ENCODE measurements at regions not wholly inside any gene's neighbourhood (a gene's known extent, or its start where the extent isn't known, plus 50 kb on each side); places are given as distances from the start of the nearest gene placed in this dataset.

DNA sequence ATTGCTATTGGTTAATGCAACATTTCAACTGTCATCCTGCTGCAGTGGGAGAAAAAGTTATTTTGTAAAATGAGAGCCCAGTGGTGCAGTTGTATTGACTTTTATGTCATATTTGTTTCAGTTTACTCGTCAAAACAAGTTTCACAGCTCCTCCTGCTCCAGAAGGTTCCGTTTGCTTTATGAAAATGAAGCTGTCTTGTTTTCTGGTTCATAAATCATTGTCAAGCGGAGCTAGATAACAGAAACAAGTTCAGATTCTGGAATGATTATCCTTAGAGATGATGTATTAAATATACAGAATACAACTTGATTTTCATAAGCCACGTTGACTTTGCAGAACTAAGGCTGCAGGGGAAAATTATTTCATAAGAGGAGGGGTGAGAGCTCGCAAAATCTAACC, 970.5 kb upstream of the NR2F2 start:
- DNase-seq = no peak

GRCh38 chr15:95362306-95362705, 968.2 kb upstream of the NR2F2 start:
- no peak for DNase-seq

DNA sequence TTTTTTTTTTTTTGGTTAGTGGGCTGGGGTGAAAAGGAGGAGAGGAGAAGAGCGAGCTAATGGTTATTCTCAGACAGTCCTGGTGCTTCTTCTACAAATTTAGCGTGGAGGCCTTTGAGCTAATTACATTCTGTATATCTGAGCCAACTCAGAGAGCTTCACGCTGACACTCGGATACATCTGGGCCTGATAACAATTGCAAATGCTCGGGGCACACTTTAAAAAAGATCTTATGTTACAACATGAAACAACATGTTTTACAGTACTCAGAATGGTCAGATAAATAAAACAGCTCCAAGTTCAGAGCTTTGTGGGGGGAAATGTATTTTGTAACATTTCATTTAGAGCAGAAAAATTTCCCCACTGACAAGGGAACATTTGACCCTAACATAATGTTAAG, 966.9 kb upstream of the NR2F2 start:
- DNase-seq = no peak

GRCh38 chr15:95365511-95366107, 964.9 kb upstream of the NR2F2 start:
- no peak for DNase-seq

DNA sequence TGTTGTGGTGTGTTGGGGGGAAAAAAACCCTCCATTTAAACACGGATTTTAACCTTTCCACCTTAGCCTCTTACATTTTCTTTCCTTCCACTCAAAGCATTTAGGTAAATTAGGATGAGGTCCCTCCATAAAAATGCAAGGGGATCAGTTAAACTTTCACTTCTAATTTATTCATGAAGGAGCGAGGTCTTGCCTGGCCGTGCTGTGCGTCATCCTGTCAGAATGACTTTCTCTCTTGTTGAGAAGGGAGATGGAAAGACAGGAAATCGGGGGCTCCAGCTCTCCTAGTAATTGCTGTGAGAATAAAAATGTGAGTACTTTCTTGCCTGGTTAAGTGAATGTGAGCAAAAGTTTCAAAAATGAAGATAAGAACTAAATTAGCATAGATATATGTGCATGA, 962.3 kb upstream of the NR2F2 start:
- no peak for DNase-seq

- DNase-seq = no peak
Measured at GRCh38 chr15:95368755-95369601, 961.5 kb upstream of the NR2F2 start.

GRCh38 chr15:95370291-95370690, 960.2 kb upstream of the NR2F2 start:
- DNase-seq = no peak

GRCh38 chr15:95371664-95372063, 958.8 kb upstream of the NR2F2 start:
- no peak for DNase-seq

DNA sequence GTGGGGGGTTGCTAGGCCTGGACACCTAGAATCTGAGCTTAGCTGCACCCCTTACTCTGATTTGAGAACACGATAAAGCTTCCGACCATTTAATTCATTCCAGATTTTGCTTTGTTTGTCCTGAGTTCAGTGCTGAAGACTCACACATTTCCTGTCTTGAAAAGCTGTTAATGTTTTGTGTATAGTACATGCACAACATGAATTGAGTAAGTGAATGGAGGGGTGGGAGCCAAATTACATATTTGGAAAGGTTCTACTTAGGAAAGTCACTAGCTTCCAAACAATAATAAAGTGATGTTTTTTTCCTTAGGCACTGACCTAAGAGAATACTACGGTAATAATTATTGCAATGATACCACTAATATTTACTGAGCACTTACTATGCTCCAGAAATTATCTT, 955.2 kb upstream of the NR2F2 start:
- no peak for DNase-seq

GRCh38 chr15:95377258-95377852, 953.1 kb upstream of the NR2F2 start:
- DNase-seq = no peak

GRCh38 chr15:95394186-95395067, 936.1 kb upstream of the NR2F2 start:
- no peak for DNase-seq

- DNase-seq = no peak
Measured at GRCh38 chr15:95400428-95400827, 930.1 kb upstream of the NR2F2 start.

DNA sequence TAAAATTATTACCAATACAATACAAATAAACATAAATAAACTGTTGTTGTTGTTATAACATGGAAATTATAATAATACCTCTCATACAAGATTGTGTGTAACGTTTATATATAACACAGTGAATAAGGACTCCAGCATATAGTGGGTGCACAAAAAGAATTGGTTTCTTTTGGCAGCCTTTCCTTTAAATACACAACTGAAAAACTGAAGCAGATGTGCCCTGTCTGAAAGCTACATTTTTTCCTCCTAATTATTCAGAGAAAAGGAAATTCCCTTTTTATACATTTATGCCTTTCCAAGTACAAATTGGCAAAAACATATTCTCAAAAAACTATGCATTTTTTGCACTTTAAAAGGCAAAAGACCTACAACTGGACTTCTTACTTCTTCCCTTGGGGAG, 928.9 kb upstream of the NR2F2 start:
- no peak for DNase-seq

DNA sequence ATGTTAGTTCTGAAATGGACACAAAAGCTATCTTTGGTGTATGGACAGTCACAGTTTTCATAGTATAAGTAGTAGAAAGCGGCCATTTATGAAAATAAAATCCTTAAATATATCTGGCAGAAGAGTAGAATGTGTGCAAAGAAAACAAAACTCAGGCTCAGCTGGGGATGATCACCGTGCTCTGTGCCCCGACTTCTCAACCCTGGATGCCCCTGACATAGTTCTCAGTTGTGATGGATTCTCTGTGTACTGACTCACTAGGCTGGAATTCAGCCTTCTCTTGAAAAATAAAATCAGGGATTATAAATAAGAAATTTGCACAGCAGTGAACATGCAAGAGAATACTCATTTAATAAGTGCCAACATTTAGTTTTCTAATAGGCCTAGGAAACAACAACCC, 925.1 kb upstream of the NR2F2 start:
- DNase-seq = no peak

DNA sequence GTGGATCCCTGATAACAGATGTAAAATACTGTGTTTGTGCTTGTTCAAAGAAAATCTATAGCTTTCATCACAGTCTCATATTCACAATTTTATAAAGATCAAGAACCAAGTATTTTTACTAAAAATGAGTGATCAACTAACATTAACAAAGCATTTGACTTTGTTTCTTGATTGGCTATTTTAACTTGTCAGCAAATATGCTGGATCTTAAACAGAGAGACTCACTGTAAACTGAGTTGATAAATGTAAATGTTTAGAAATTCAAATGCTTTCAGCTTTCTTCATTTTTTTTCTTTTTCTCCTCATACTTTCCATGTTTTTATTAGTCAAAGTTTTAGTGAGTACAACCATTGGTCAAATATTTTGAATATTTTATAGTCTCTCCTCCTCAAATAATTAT, 923.0 kb upstream of the NR2F2 start:
- no peak for DNase-seq

DNA sequence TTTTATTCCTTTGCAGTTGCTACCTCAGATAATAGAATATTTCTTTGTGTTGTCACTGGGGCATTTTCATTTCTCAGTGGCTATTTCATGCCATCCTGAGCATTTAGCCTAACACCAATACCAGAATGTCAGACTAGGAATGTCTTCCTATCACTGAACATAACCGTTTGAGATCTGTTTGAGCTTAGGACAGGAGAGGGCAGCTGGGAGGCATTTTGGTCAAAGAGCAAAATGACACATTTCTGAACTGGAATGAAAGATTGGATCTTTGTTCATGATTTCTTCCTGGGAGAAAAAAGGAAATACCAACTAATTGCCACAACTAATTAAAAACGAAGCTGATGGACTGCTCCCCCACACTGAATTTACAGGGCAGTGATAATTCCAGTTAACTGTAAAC, 921.3 kb upstream of the NR2F2 start:
- no peak for DNase-seq

DNA sequence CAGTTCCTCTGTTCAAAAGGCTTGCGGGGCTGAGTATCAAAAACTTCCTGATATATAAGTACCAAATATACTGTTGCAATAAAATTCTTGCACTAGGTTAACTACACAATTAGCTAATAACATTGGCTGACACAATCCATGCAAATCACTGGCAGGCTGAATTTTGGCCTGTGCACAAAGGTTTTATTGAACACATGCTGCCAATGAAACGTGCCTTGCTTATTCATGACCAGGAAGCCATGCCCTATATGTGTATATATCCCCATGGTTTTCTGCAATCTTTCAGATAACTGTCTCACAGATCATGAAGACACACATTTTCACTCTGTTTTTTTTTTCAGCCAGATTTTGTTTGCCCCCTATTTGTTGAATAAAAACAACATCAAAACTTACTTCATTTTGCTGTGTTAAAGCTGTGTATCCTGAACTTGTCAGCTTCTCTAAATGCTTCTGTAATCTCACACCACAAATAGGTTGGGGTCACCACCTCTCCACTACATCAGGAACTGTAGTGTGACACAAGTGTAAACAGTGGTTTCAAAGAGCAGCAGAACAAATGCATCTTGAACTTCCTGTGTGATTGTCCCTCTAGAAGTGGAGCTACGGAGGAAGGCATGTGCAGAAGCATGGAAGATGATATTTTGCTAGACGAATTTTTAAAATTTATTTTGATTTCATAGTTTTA, 920.7 kb upstream of the NR2F2 start:
- no peak for DNase-seq

DNA sequence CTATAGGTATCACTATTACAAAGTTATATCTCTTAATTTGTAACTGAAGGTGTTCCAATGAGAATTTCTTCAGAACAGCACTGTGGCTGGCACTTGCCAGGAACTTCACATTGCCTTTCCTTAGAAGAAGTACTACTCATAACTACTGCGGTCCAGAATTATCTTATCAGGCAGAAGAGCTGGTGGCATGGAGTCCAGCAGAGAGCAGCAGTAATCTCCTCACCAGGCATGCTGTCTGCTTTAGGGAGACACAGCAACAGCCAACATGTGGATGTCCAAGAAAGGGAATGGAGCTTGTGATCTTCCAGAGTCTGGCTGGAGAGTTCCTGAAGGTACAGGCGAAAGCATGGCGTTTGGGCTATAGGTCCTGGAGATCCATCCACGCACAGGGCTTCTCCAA, 919.7 kb upstream of the NR2F2 start:
- DNase-seq = no peak

DNA sequence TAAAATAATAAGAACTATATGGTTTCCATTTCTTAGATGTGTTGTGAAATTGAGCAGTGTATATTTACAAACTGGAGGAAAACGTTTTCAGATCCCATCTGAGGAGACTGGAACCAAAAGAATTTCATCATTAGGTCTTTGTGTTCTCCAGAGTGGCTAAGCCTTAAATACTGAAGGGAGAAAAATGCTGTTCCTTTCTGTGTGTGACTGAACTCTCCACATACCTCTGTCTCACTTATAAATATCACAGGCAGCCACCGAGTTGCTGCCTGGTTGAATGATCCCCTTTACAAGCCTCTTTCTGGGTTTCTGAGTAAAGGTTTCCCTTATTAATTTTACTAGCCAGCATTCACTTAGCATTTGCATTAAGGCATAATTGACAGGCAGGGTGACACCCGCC, 913.9 kb upstream of the NR2F2 start:
- no peak for DNase-seq

GRCh38 chr15:95417761-95418160, 912.7 kb upstream of the NR2F2 start:
- DNase-seq = no peak

GRCh38 chr15:95422255-95422654, 908.2 kb upstream of the NR2F2 start:
- no peak for DNase-seq

- DNase-seq = no peak
Measured at GRCh38 chr15:95425859-95426258, 904.6 kb upstream of the NR2F2 start.

DNA sequence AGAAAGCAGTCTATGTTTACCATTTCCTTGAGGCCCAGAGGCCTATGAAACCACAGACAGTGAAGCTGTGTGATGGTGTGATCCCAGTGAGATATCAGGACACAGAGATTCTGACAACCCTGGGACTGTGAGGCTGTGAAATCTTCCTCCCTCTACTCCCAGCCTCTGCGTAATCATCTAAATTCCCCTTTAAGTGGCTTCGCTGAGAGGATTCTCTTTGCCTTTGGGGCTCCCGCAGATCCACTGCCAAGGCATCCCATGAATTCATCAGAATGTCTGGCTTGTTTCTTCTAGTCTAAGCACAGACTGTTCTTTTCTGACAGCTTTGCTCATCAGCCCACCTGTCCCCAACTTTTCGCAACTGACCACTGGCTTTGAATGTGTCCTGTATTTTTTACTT, 901.2 kb upstream of the NR2F2 start:
- DNase-seq = no peak
